ENCODE measurements at regions not wholly inside any gene's neighbourhood (a gene's known extent, or its start where the extent isn't known, plus 50 kb on each side); places are given as distances from the start of the nearest gene placed in this dataset.
"Not testable (repeated sequence)": the region's sequence is repeated elsewhere in the genome, so short reads cannot be mapped to it uniquely, and the experiment has no call there.

GRCh38 chr6:167214206-167214605, 56.4 kb upstream of the GPR31 start:
- no peak overlapping the region for H3K4me3 ChIP-seq (ENCODE audit: low read length, poor library complexity, severe bottlenecking)
- H4K20me1 ChIP-seq (ENCODE audit: insufficient read depth, low read length, poor library complexity, severe bottlenecking) = no peaks in the 10 kb centered on the region
- no peaks in the 10 kb centered on the region for H3K9me3 ChIP-seq (ENCODE audit: insufficient read depth, low read depth, low read length)
- no peak overlapping the region for H3K9ac ChIP-seq (ENCODE audit: low read depth, low read length, poor library complexity, severe bottlenecking)
- TF ChIP-seq CTCF (conservative IDR thresholded peaks at IDR 0.05; ENCODE audit: low read length) = no peak
- TF ChIP-seq EZH2phosphoT487 (IDR thresholded peaks at IDR 0.05; ENCODE audit: borderline replicate concordance) = no peak
- H3F3A ChIP-seq (ENCODE audit: low read depth) = no peaks in the 10 kb centered on the region
- no peaks in the 10 kb centered on the region for H3K4me1 ChIP-seq (ENCODE audit: insufficient read depth, low read length, poor library complexity, severe bottlenecking)
- H2AFZ ChIP-seq (ENCODE audit: low read length) = no peak overlapping the region
- H3K79me2 ChIP-seq (ENCODE audit: insufficient read depth, low read length) = no peaks in the 10 kb centered on the region
- H3K27me3 ChIP-seq (ENCODE audit: insufficient read depth, low read length, poor library complexity, severe bottlenecking) = no peaks in the 10 kb centered on the region
- no peaks in the 10 kb centered on the region for H3K36me3 ChIP-seq (ENCODE audit: insufficient read depth, low read length)
- H3K9me2 ChIP-seq (replicated peaks; ENCODE audit: low read depth, low read length) = no peaks in the 10 kb centered on the region
- H3K4me2 ChIP-seq (ENCODE audit: low read depth, low read length, poor library complexity, severe bottlenecking) = no peak overlapping the region

GRCh38 chr6:167215429-167216250, 57.9 kb upstream of the GPR31 start:
- H3K9ac ChIP-seq (ENCODE audit: low read depth, low read length, poor library complexity, severe bottlenecking); H3K4me1 ChIP-seq (ENCODE audit: insufficient read depth, low read length, poor library complexity, severe bottlenecking); H3K4me3 ChIP-seq (ENCODE audit: low read length, poor library complexity, severe bottlenecking); H3K79me2 ChIP-seq (ENCODE audit: insufficient read depth, low read length); H3K36me3 ChIP-seq (ENCODE audit: insufficient read depth, low read length); H3K9me3 ChIP-seq (ENCODE audit: insufficient read depth, low read depth, low read length); H4K20me1 ChIP-seq (ENCODE audit: insufficient read depth, low read length, poor library complexity, severe bottlenecking); H3K9me2 ChIP-seq (replicated peaks; ENCODE audit: low read depth, low read length); H3F3A ChIP-seq (ENCODE audit: low read depth); H2AFZ ChIP-seq (ENCODE audit: low read length); H3K4me2 ChIP-seq (ENCODE audit: low read depth, low read length, poor library complexity, severe bottlenecking); H3K27me3 ChIP-seq (ENCODE audit: insufficient read depth, low read length, poor library complexity, severe bottlenecking): not testable (repeated sequence)

GRCh38 chr6:167216390-167217050, 58.7 kb upstream of the GPR31 start:
- H3K4me3 ChIP-seq (ENCODE audit: low read length, poor library complexity, severe bottlenecking); H3K27me3 ChIP-seq (ENCODE audit: insufficient read depth, low read length, poor library complexity, severe bottlenecking); H3K9ac ChIP-seq (ENCODE audit: low read depth, low read length, poor library complexity, severe bottlenecking); H2AFZ ChIP-seq (ENCODE audit: low read length); H4K20me1 ChIP-seq (ENCODE audit: insufficient read depth, low read length, poor library complexity, severe bottlenecking); H3K36me3 ChIP-seq (ENCODE audit: insufficient read depth, low read length); H3K9me2 ChIP-seq (replicated peaks; ENCODE audit: low read depth, low read length); H3K79me2 ChIP-seq (ENCODE audit: insufficient read depth, low read length); H3F3A ChIP-seq (ENCODE audit: low read depth); H3K4me1 ChIP-seq (ENCODE audit: insufficient read depth, low read length, poor library complexity, severe bottlenecking); H3K4me2 ChIP-seq (ENCODE audit: low read depth, low read length, poor library complexity, severe bottlenecking); H3K9me3 ChIP-seq (ENCODE audit: insufficient read depth, low read depth, low read length): not testable (repeated sequence)

- not testable (repeated sequence) for H3K9me3 ChIP-seq (ENCODE audit: insufficient read depth, low read depth, low read length); H3F3A ChIP-seq (ENCODE audit: low read depth); H3K27me3 ChIP-seq (ENCODE audit: insufficient read depth, low read length, poor library complexity, severe bottlenecking); H2AFZ ChIP-seq (ENCODE audit: low read length); H3K4me2 ChIP-seq (ENCODE audit: low read depth, low read length, poor library complexity, severe bottlenecking); H4K20me1 ChIP-seq (ENCODE audit: insufficient read depth, low read length, poor library complexity, severe bottlenecking); H3K4me1 ChIP-seq (ENCODE audit: insufficient read depth, low read length, poor library complexity, severe bottlenecking); H3K36me3 ChIP-seq (ENCODE audit: insufficient read depth, low read length); H3K4me3 ChIP-seq (ENCODE audit: low read length, poor library complexity, severe bottlenecking); H3K9me2 ChIP-seq (replicated peaks; ENCODE audit: low read depth, low read length); H3K79me2 ChIP-seq (ENCODE audit: insufficient read depth, low read length); H3K9ac ChIP-seq (ENCODE audit: low read depth, low read length, poor library complexity, severe bottlenecking)
Observed at GRCh38 chr6:167217073-167217472, 59.3 kb upstream of the GPR31 start.

Measured in Loucy (cell line).